ENCODE measurements at regions not wholly inside any gene's neighbourhood (a gene's known extent, or its start where the extent isn't known, plus 50 kb on each side); places are given as distances from the start of the nearest gene placed in this dataset.

- DNase-seq (ENCODE audit: low read depth): no peak
- H3K4me3 ChIP-seq (ENCODE audit: low read depth, low read length): no peak overlapping the region
Measured at GRCh38 chr3:23073724-23074305, 129.3 kb upstream of the UBE2E2 start.

- no peak for DNase-seq (ENCODE audit: low read depth)
- H3K4me3 ChIP-seq (ENCODE audit: low read depth, low read length): no peak overlapping the region
Measured at GRCh38 chr3:23075496-23075895, 127.6 kb upstream of the UBE2E2 start.

GRCh38 chr3:23076437-23076836 is 126.7 kb upstream of the UBE2E2 start:
- no peak for DNase-seq (ENCODE audit: low read depth)
- H3K4me3 ChIP-seq (ENCODE audit: low read depth, low read length): no peak overlapping the region

GRCh38 chr3:23077126-23077525 is 126.0 kb upstream of the UBE2E2 start:
- H3K4me3 ChIP-seq (ENCODE audit: low read depth, low read length): no peak overlapping the region

GRCh38 chr3:23078735-23079134 is 124.4 kb upstream of the UBE2E2 start:
- DNase-seq (ENCODE audit: low read depth): no peak

More at GRCh38 chr3:23077126-23077525, 126.0 kb upstream of the UBE2E2 start:
- no peak for DNase-seq (ENCODE audit: low read depth)

GRCh38 chr3:23079976-23080375 is 123.2 kb upstream of the UBE2E2 start:
- DNase-seq (ENCODE audit: low read depth): no peak
- no peak overlapping the region for H3K4me3 ChIP-seq (ENCODE audit: low read depth, low read length)

More at GRCh38 chr3:23078735-23079134, 124.4 kb upstream of the UBE2E2 start:
- no peak overlapping the region for H3K4me3 ChIP-seq (ENCODE audit: low read depth, low read length)

GRCh38 chr3:23083701-23084100 is 119.4 kb upstream of the UBE2E2 start:
- no peak for DNase-seq (ENCODE audit: low read depth)
- no peak overlapping the region for H3K4me3 ChIP-seq (ENCODE audit: low read depth, low read length)

- no peak for DNase-seq (ENCODE audit: low read depth)
- H3K4me3 ChIP-seq (ENCODE audit: low read depth, low read length): no peak overlapping the region
Measured at GRCh38 chr3:23084367-23084766, 118.8 kb upstream of the UBE2E2 start.

- no peak overlapping the region for H3K4me3 ChIP-seq (ENCODE audit: low read depth, low read length)
- no peak for DNase-seq (ENCODE audit: low read depth)
Measured at GRCh38 chr3:23085261-23085660, 117.9 kb upstream of the UBE2E2 start.

- H3K4me3 ChIP-seq (ENCODE audit: low read depth, low read length): no peak overlapping the region
- DNase-seq (ENCODE audit: low read depth): no peak
Measured at GRCh38 chr3:23086331-23086730, 116.8 kb upstream of the UBE2E2 start.

- H3K4me3 ChIP-seq (ENCODE audit: low read depth, low read length): no peak overlapping the region
- no peak for DNase-seq (ENCODE audit: low read depth)
Measured at GRCh38 chr3:23086831-23087230, 116.3 kb upstream of the UBE2E2 start.

- no peak for DNase-seq (ENCODE audit: low read depth)
- H3K4me3 ChIP-seq (ENCODE audit: low read depth, low read length): no peak overlapping the region
Measured at GRCh38 chr3:23094412-23094811, 108.7 kb upstream of the UBE2E2 start.

GRCh38 chr3:23094890-23095462 is 108.2 kb upstream of the UBE2E2 start:
- H3K4me3 ChIP-seq (ENCODE audit: low read depth, low read length): no peak overlapping the region
- no peak for DNase-seq (ENCODE audit: low read depth)

GRCh38 chr3:23096041-23096440 is 107.1 kb upstream of the UBE2E2 start:
- H3K4me3 ChIP-seq (ENCODE audit: low read depth, low read length): no peak overlapping the region
- no peak for DNase-seq (ENCODE audit: low read depth)

- no peak overlapping the region for H3K4me3 ChIP-seq (ENCODE audit: low read depth, low read length)
- DNase-seq (ENCODE audit: low read depth): no peak
Measured at GRCh38 chr3:23099021-23099420, 104.1 kb upstream of the UBE2E2 start.

GRCh38 chr3:23099677-23100076 is 103.5 kb upstream of the UBE2E2 start:
- H3K4me3 ChIP-seq (ENCODE audit: low read depth, low read length): no peak overlapping the region

GRCh38 chr3:23100106-23100505 is 103.0 kb upstream of the UBE2E2 start:
- DNase-seq (ENCODE audit: low read depth): no peak
- H3K4me3 ChIP-seq (ENCODE audit: low read depth, low read length): no peak overlapping the region

More at GRCh38 chr3:23099677-23100076, 103.5 kb upstream of the UBE2E2 start:
- no peak for DNase-seq (ENCODE audit: low read depth)

- no peak overlapping the region for H3K4me3 ChIP-seq (ENCODE audit: low read depth, low read length)
- DNase-seq (ENCODE audit: low read depth): no peak
Measured at GRCh38 chr3:23103764-23104163, 99.4 kb upstream of the UBE2E2 start.

- no peak overlapping the region for H3K4me3 ChIP-seq (ENCODE audit: low read depth, low read length)
- no peak for DNase-seq (ENCODE audit: low read depth)
Measured at GRCh38 chr3:23105048-23105447, 98.1 kb upstream of the UBE2E2 start.

GRCh38 chr3:23106666-23107065 is 96.5 kb upstream of the UBE2E2 start:
- no peak for DNase-seq (ENCODE audit: low read depth)
- no peak overlapping the region for H3K4me3 ChIP-seq (ENCODE audit: low read depth, low read length)

- no peak for DNase-seq (ENCODE audit: low read depth)
- H3K4me3 ChIP-seq (ENCODE audit: low read depth, low read length): no peak overlapping the region
Measured at GRCh38 chr3:23107221-23107620, 95.9 kb upstream of the UBE2E2 start.

Measured in skeletal muscle cell (primary cell).